ENCODE measurements at regions not wholly inside any gene's neighbourhood (a gene's known extent, or its start where the extent isn't known, plus 50 kb on each side); places are given as distances from the start of the nearest gene placed in this dataset.

DNA sequence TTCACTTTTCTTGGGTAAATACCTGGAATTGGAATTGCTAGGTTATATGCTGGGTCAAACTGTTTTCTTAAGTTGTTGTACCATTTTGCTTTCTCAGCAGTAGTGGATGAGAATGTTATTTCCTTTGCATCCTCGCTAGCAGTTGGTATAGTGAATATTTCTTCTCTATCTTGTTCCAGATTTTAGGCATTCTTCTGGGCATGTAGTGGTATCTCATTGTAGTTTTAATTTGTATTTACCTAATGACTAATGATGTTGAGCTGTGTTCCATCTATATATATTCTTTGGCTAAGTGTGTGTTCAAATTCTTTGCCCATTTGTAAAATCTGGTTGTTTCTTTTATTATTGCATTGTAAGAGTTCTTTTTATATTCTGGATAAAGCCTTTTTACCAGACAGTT lies 333.3 kb downstream of the MAT2B start:
- TF ChIP-seq EZH2 (IDR thresholded peaks at IDR 0.05) = no peak
- TF ChIP-seq POLR2AphosphoS5 (IDR thresholded peaks at IDR 0.05; ENCODE audit: borderline replicate concordance, low read depth, low read length) = no peak
